NT2/D1 (cell line): ENCODE measurements at regions not wholly inside any gene's neighbourhood (a gene's known extent, or its start where the extent isn't known, plus 50 kb on each side); places are given as distances from the start of the nearest gene placed in this dataset.

ENCODE experiments used
- SUZ12 ChIP-seq: IDR thresholded peaks from 2 replicates; pipeline ENCODE4 v1.6.1; 2011; ENCODE audit not compliant: insufficient read length, insufficient read depth; ENCODE audit errors: extremely low read depth
- YY1 ChIP-seq: IDR thresholded peaks from 2 replicates; pipeline ENCODE4 v1.6.1; 2011; ENCODE audit not compliant: insufficient read length, insufficient read depth
- ZNF274 ChIP-seq: IDR thresholded peaks from 2 replicates; pipeline ENCODE4 v1.6.1; 2011; ENCODE audit warnings: mild to moderate bottlenecking, low read depth, low read length

DNA sequence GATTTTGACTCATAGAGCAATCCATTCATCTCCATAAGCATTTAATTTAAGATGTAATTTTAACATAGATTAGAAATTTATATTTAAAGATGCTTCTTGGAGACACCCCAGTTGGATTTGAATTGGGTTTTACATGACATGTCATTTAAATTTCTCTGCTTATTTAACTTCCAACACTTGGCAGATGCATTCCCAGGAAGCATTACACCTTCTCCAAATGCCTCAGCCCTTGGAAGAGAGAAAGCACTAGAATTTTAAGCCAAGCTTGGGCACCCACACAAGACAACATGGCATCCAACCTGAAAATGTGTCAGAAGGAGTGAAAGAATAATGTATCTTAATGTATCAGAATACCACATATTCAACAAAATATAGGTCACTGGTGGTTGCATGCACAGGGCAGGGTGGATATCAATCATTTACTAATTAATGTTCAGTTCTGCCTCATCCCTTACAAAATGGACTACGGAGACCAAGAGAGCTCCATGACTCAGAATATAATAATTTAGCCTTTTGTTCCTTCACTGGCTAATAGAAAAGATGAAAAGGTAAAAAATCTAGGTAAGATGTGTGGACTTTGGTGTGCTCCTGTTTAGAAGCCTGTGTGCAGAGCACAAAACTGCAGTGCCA, 541.7 kb upstream of the SORCS1 start:
- TF ChIP-seq ZNF274 (no peak), YY1 (no peak), SUZ12 (no peak)
